HepG2 (cell line): ENCODE measurements at regions not wholly inside any gene's neighbourhood (a gene's known extent, or its start where the extent isn't known, plus 50 kb on each side); places are given as distances from the start of the nearest gene placed in this dataset.

Experiments
- ATAC-seq: fragments of 200-7000 bp; cut with Tn5 transposase; 3 replicates; pipeline ENCODE4 v1.9.1; 2020; ENCODE audit warnings: mild to moderate bottlenecking, moderate library complexity
- BruUV-seq: library from RNA; stranded (reverse); fragments of 400-500 nt; replicated peaks from 2 replicates; lab custom pipeline; 2021; lab: Mats Ljungman, UMichigan
- CTCF ChIA-PET: fragments of 300-600 bp; formaldehyde crosslinking; extraction: SDS; loops from one replicate; lab custom pipeline; 2021; ENCODE audit warnings: low total read pairs, inconsistent platforms, low intra/inter-chr PET ratio; lab: Yijun Ruan, JAX
- POLR2A ChIA-PET: fragments of 350-600 bp; sonication (Branson Sonifier 250); formaldehyde crosslinking; loops from one replicate; lab custom pipeline; 2020; ENCODE audit warnings: antibody characterized with exemption, inconsistent platforms; lab: Yijun Ruan, JAX
- DNase-seq: peaks from one replicate; pipeline ENCODE4 v3.0.0-alpha.2; 2015; ENCODE audit warnings: low spot score
- FAIRE-seq: peaks from 3 replicates; lab custom pipeline; 2011; peaks lifted over from hg19 to GRCh38; lab: Jason Lieb, UNC
- H2AFZ ChIP-seq: one replicate; pipeline ENCODE4 v1.6.1; 2011; ENCODE audit warnings: low read length, inconsistent platforms
- H3K27ac ChIP-seq: fragments of 300-600 bp; 3 replicates; pipeline ENCODE4 v1.8.0; 2011; ENCODE audit warnings: mixed run types, mild to moderate bottlenecking, mixed read lengths, low read length, inconsistent platforms; ENCODE audit not compliant: insufficient read depth; ENCODE audit errors: extremely low read length
- H3K27me3 ChIP-seq, 2 experiments: fragments of 200-600 bp in 1 of 2; 2 replicates in 1 of 2; 3 replicates in 1 of 2; pipeline versions ENCODE4 v1.6.0 to v1.8.0; 2011; ENCODE audit warnings: low read length in 2 of 2, mild to moderate bottlenecking in 2 of 2, moderate library complexity in 2 of 2, inconsistent platforms in 1 of 2; ENCODE audit not compliant: insufficient read depth in 2 of 2, control insufficient read depth in 1 of 2
- H3K36me3 ChIP-seq, 2 experiments: fragments of 200-600 bp in 1 of 2; replicated peaks in 1 of 2; 2 replicates in 1 of 2; 3 replicates in 1 of 2; pipeline versions ENCODE4 v1.5.1 to v1.8.0; 2011; ENCODE audit warnings: low read length in 2 of 2, inconsistent platforms in 1 of 2; ENCODE audit not compliant: insufficient read depth in 2 of 2, control insufficient read depth in 1 of 2
- H3K4me1 ChIP-seq: 2 replicates; pipeline ENCODE4 v1.5.1; 2012; ENCODE audit warnings: low read length, inconsistent platforms; ENCODE audit not compliant: insufficient read depth
- H3K4me2 ChIP-seq: 2 replicates; pipeline ENCODE4 v1.6.0; 2011; ENCODE audit warnings: low read depth, low read length, inconsistent platforms
- H3K4me3 ChIP-seq, 3 experiments: fragments of 200-600 bp in 1 of 3; sonication (generic), shearing (Covaris generic) in 1 of 3; replicated peaks in 1 of 3; 2 replicates each; pipeline ENCODE4 v1.5.1; 2011 to 2016; ENCODE audit warnings: low read length in 3 of 3, inconsistent platforms in 2 of 3, low read depth in 2 of 3, mild to moderate bottlenecking in 2 of 3, control low read depth in 1 of 3, mixed read lengths in 1 of 3; ENCODE audit not compliant: insufficient read depth in 1 of 3
- H3K79me2 ChIP-seq: one replicate; pipeline ENCODE4 v1.6.1; 2011; ENCODE audit warnings: low read length, inconsistent platforms; ENCODE audit not compliant: insufficient read depth
- H3K9ac ChIP-seq: 2 replicates; pipeline ENCODE4 v1.6.0; 2011; ENCODE audit warnings: mild to moderate bottlenecking, low read depth, low read length, inconsistent platforms; ENCODE audit not compliant: insufficient read depth
- H3K9me3 ChIP-seq: 2 replicates; pipeline ENCODE4 v1.5.1; 2012; ENCODE audit warnings: mild to moderate bottlenecking, low read length
- H4K20me1 ChIP-seq: 2 replicates; pipeline ENCODE4 v1.6.0; 2011; ENCODE audit warnings: inconsistent platforms, mild to moderate bottlenecking, low read length, moderate library complexity; ENCODE audit not compliant: insufficient read depth
- DPF2 ChIP-seq: sonication (generic); formaldehyde crosslinking; IDR thresholded peaks from 2 replicates; pipeline ENCODE4 v1.4.0; 2020; ENCODE audit warnings: mild to moderate bottlenecking, low read depth, missing genetic modification reagents, borderline replicate concordance
- HNRNPK ChIP-seq: fragments of 200-400 bp; formaldehyde crosslinking; IDR thresholded peaks from 2 replicates; pipeline ENCODE4 v1.6.1; 2018; ENCODE audit warnings: low read length, low read depth, moderate library complexity, mild to moderate bottlenecking; ENCODE audit not compliant: poor library complexity, severe bottlenecking
- KDM5A ChIP-seq: fragments of 200-600 bp; sonication (generic); IDR thresholded peaks from 2 replicates; pipeline ENCODE4 v1.7.0; 2018; ENCODE audit warnings: antibody characterized with exemption, mild to moderate bottlenecking, low read length, borderline replicate concordance
- SP2 ChIP-seq: sonication (generic); formaldehyde crosslinking; IDR thresholded peaks from 2 replicates; pipeline ENCODE4 v1.5.1; 2020; ENCODE audit warnings: mild to moderate bottlenecking, missing genetic modification reagents
- SYNCRIP ChIP-seq: fragments of 200-400 bp; formaldehyde crosslinking; IDR thresholded peaks from 2 replicates; pipeline ENCODE4 v1.6.1; 2018; ENCODE audit warnings: mild to moderate bottlenecking, low read depth, low read length; ENCODE audit not compliant: insufficient read depth
- TEF ChIP-seq: sonication (generic); formaldehyde crosslinking; IDR thresholded peaks from 2 replicates; pipeline ENCODE4 v1.5.0; 2020; ENCODE audit warnings: missing genetic modification reagents
- TOE1 ChIP-seq: sonication (generic); formaldehyde crosslinking; IDR thresholded peaks from 2 replicates; pipeline ENCODE4 v1.4.0; 2020; ENCODE audit warnings: mild to moderate bottlenecking, missing genetic modification reagents
- ZNF121 ChIP-seq: sonication (generic); formaldehyde crosslinking; IDR thresholded peaks from 2 replicates; pipeline ENCODE4 v1.5.0; 2020; ENCODE audit warnings: mild to moderate bottlenecking, missing genetic modification reagents
- ZNF329 ChIP-seq: sonication (generic); formaldehyde crosslinking; IDR thresholded peaks from 2 replicates; pipeline ENCODE4 v1.9.0; 2021; ENCODE audit warnings: low read depth, mild to moderate bottlenecking, missing genetic modification reagents
- ZNF44 ChIP-seq: sonication (generic); formaldehyde crosslinking; IDR thresholded peaks from 2 replicates; pipeline ENCODE4 v1.5.1; 2020; ENCODE audit warnings: mild to moderate bottlenecking, missing genetic modification reagents
- ZNF564 ChIP-seq: sonication (generic); formaldehyde crosslinking; IDR thresholded peaks from 2 replicates; pipeline ENCODE4 v1.8.1; 2023; ENCODE audit warnings: mild to moderate bottlenecking, missing genetic modification reagents
- WGBS: methylation state at CpG from one replicate; pipeline ENCODE4 v1.1.6; 2017; ENCODE audit warnings: low lambda C conversion rate; 5-methylcytosine and 5-hydroxymethylcytosine counted together
- in situ Hi-C: cut with HindIII; loops from 2 replicates; pipeline ENCODE4 v1.10.0; 2017; ENCODE audit warnings: low pct_unique_long_range_greater_than_20kb; ENCODE audit not compliant: extremely low pct_ligation_motif_present
- intact Hi-C: fragments of 100-400 bp; cut with micrococcal nuclease; formaldehyde crosslinking; loops from one replicate; pipeline ENCODE4 v1.10.0; 2022; ENCODE audit not compliant: unreplicated experiment
- TF ChIP-seq, protein P1 (sequence below): sonication (generic); formaldehyde crosslinking; IDR thresholded peaks from 2 replicates; pipeline ENCODE4 v1.5.0; 2020; ENCODE audit warnings: missing genetic modification reagents
- TF ChIP-seq, protein P2 (sequence below): sonication (generic); formaldehyde crosslinking; IDR thresholded peaks from 2 replicates; pipeline ENCODE4 v1.5.1; 2020; ENCODE audit warnings: missing genetic modification reagents, mild to moderate bottlenecking, borderline replicate concordance

DNA sequence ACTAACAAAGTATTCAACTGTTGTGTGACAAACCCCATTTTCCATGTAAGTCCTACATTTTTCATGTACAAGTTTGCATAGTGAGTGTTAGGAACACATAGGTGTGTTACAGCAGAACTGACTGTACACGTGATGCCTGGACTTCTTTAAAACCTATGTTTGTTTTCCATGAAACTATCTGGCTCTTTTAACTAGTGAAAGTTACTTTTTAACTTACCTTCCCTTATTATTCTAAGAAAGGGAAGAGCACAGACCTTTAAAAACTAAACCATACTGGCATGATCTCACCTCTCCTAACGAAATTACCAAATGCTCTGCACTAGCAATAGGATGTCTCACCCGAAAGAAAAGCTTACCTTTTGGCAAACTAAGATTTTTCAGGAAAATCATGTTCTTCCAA lies 87.8 kb downstream of the CENPW start (continued):
- TF ChIP-seq ZNF564 (CRISPR knock-in tag) (no peak), ZNF121 (CRISPR knock-in tag) (no peak)
- TF ChIP-seq, protein P1, sequence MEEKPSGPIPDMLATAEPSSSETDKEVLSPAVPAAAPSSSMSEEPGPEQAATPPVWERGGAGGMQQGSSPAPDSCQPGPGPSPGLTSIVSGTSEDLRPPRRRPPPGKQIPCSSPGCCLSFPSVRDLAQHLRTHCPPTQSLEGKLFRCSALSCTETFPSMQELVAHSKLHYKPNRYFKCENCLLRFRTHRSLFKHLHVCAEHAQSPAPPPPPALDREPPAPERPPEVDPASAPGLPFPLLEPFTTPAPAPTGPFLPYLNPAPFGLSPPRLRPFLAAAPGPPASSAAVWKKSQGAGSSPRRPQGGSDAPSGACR (CRISPR knock-in tag): no peak

DNA sequence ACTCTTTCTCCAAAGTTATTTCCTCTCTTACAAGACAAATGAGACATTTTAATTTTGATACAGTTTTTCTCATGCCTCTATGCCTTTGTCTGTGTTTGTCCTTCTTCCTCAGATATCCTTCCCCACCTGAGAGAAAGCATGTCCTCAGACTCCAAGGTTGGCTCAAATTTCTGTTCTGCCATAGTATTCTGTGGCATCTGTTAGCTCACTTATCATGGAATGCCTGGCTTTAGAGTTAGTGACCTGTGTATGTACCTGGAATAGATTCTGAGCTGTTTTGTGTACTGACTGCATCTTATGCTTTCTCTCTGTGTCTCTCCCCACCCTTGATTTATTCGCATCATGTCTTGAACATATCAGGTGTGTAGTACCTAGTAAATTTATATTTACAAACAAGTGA lies 90.0 kb downstream of the CENPW start:
- no peak for ATAC-seq
- no peak for FAIRE-seq
- in situ Hi-C loops (no loop called here), intact Hi-C loops (no loop called here)
- no peaks in the 10 kb centered on the region for H3K79me2 ChIP-seq
- H3K9ac ChIP-seq: no peak overlapping the region
- H3K36me3 ChIP-seq: no peaks in the 10 kb centered on the region
- no peak overlapping the region for H2AFZ ChIP-seq
- H3K27me3 ChIP-seq: no peaks in the 10 kb centered on the region
- POLR2A ChIA-PET: no interaction called here
- H4K20me1 ChIP-seq: no peaks in the 10 kb centered on the region
- H3K27ac ChIP-seq: no peak overlapping the region
- 72% methylated on average over 1 of the region's 1 CpG for WGBS
- H3K4me2 ChIP-seq: no peak overlapping the region
- no peaks in the 10 kb centered on the region for H3K9me3 ChIP-seq
- H3K4me3 ChIP-seq: no peak overlapping the region
- CTCF ChIA-PET: no interaction called here
- TF ChIP-seq TEF (no peak), SYNCRIP (no peak)
- no TSS peak for BruUV-seq
- H3K4me1 ChIP-seq: peaks cover 6% of the 10 kb centered on the region; the same call in 1 of the 2 replicates
- no peak for DNase-seq

DNA sequence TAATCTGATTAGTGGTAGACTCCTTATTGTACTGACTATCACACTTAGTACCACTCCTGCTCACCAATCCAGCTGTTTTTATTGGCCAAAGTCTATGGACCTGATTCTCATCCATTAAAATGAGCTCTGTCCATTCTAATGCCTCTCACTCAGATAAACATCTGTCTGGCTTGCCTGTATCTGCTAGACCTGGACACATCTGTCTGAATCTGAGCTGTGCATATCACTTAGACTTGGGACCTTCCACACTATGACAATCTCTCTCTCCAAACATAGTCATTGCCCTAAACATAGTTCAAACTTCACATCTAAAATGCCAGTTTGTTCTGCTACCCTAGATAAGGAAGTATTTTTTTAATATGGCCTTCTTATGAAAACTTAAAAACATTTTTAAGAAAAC lies 92.6 kb downstream of the CENPW start:
- in situ Hi-C loops (no loop called here), intact Hi-C loops (no loop called here)
- no peak overlapping the region for H3K4me2 ChIP-seq
- H3K9me3 ChIP-seq: no peaks in the 10 kb centered on the region
- H3K27me3 ChIP-seq: no peaks in the 10 kb centered on the region
- ATAC-seq (no peak), FAIRE-seq (no peak), DNase-seq (no peak)
- peaks cover 6% of the 10 kb centered on the region; the same call in 1 of the 2 replicates for H3K4me1 ChIP-seq
- no peak overlapping the region for H3K9ac ChIP-seq
- ChIA-PET CTCF (no interaction called here), POLR2A (no interaction called here)
- no peaks in the 10 kb centered on the region for H3K79me2 ChIP-seq
- no peak overlapping the region for H2AFZ ChIP-seq
- no peak overlapping the region for H3K4me3 ChIP-seq
- no peaks in the 10 kb centered on the region for H3K36me3 ChIP-seq
- H3K27ac ChIP-seq: no peak overlapping the region
- TF ChIP-seq ZNF44 (CRISPR knock-in tag): no peak
- no peak for TF ChIP-seq DPF2 (CRISPR knock-in tag)
- TF ChIP-seq SP2 (CRISPR knock-in tag): no peak
- TF ChIP-seq TOE1 (CRISPR knock-in tag): no peak
- TF ChIP-seq ZNF329 (CRISPR knock-in tag): no peak
- TF ChIP-seq, protein P2, sequence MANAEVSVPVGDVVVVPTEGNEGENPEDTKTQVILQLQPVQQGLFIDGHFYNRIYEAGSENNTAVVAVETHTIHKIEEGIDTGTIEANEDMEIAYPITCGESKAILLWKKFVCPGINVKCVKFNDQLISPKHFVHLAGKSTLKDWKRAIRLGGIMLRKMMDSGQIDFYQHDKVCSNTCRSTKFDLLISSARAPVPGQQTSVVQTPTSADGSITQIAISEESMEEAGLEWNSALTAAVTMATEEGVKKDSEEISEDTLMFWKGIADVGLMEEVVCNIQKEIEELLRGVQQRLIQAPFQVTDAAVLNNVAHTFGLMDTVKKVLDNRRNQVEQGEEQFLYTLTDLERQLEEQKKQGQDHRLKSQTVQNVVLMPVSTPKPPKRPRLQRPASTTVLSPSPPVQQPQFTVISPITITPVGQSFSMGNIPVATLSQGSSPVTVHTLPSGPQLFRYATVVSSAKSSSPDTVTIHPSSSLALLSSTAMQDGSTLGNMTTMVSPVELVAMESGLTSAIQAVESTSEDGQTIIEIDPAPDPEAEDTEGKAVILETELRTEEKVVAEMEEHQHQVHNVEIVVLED: no peak
- TF ChIP-seq KDM5A: no peak
- no peak for TF ChIP-seq HNRNPK
- H4K20me1 ChIP-seq: no peaks in the 10 kb centered on the region
- no TSS peak for BruUV-seq
